ENCODE measurements at regions not wholly inside any gene's neighbourhood (a gene's known extent, or its start where the extent isn't known, plus 50 kb on each side); places are given as distances from the start of the nearest gene placed in this dataset.

- DNase-seq = peak; percentile 71
Observed at GRCh38 chr3:109532257-109533216, 195.2 kb upstream of the DPPA4 start.

DNA sequence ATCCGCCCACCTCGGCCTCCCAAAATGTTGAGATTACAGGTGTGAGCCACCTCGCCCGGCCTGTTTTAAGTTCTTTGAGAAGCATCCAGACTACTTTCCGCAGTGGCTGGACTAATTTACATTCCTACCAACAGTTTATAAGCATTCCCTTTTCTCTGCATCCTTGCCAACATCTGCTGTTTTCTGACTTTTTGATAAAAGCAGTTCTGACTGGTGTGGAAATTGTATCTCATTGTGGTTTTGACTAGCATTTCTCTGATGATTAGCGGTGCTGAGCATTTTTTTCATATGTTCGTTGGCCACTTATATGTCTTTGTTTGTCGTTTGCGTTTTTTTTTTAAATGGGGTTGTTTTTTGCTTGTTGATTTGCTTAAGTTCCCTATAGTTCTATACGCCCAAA lies 208.4 kb upstream of the DPPA4 start:
- no peak for DNase-seq

DNA sequence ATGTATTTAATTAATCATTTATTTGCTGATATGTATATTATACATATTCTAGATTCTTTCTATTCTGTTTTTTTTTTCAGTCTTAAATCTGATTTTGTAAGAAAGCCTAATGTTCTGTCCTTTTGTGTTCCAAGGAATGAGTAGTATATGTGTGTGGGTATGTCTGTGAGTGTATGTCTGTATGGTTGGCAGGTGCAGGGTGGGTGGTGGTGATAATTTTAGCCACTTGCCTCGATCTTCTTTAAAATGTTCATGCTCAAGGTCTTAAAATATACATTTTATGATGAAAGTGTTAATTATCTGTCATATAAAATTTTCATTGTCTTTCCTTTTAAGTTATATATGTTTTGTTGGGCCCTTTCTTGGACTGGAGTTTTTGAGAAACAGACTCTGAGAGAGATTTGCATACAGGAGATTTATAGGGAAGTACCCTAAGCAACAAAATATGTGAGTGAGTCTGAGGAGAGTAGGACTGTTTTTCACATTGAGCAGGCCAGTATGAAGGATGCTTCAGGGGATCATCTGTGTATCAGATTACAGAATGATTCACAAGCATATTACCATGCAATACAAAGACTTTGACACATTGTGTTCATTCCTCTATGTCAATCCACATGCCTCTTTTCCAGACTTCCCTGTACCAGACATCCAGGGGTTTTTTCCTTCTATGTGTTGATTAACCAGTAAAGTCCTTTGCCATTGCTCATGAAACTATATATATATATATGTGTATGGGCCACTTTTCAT lies 211.0 kb upstream of the DPPA4 start:
- no peak for DNase-seq

DNA sequence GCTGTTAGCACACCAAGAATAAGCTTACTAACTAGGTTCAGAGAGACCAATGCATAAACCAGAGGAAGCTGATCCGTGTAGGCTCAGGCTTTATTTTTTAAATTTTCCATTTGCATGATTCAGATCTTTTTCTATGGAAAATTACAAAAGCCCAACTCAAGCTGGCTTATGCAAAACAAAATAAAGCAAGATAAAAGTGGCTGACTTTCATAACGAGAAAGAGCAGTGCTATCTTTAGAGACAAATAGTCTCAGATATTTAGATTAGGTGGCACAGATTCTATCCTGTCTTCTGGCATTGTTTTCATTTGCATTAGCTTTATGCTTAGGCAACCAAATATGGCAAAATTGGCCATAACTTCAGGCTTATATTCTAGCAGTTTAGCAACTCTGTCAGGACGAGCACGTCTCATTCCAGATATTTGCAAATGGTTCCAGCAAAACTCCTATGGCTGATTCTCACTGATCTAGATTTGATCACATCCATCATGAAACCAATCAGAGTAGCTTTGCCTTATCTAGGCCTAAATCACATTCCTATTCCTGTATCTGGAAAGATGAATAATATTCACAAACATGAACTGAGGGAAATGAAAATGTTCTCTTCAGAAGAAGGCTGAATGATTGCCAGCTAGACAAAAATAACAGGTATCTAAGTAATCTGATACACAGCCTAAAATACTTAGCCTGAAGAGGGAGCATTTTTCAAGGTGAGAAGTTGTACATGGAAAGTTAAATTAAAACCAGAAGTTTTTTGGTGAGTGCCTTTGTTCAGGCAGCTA lies 216.4 kb upstream of the DPPA4 start:
- no peak for DNase-seq

GRCh38 chr3:109559389-109559788 lies 222.0 kb upstream of the DPPA4 start:
- no peak for DNase-seq

GRCh38 chr3:109563149-109563548 lies 225.8 kb upstream of the DPPA4 start:
- peak; percentile 63 for DNase-seq

DNA sequence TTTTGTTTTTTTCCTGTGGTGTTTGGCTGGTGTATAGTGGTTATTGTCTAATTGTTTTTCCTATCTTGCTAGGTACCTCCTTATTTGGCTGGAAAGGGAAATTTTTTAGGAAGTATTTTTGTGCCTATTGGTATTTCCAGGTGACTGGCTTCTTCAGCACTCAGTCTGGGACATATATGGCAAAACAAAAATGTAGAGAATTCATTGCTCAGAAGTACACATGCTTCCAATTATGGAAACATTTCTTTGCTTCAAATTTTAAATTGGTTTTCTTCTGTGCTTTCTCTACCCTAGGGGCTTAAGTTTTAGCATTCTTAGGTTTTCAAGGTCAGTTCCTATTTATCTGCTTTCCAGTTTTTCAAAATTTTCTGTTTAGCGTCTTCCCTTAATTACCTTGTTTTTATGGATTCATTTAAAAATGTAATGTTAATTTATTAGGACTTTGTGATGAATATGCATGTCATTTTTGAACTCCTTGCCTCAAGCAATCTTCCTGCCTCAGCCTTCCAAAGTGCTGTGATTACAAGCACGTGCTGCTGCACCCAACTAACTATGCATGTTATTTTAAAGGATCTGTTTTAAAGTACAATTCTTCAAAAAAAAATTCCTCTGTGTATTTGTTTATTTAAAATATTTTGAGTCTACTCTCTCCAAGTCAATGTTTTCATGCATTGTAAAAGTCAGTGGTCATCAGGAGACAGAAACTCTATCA lies 231.9 kb upstream of the DPPA4 start:
- no peak for DNase-seq

- DNase-seq = no peak
Observed at GRCh38 chr3:109570408-109570807, 233.1 kb upstream of the DPPA4 start.

DNA sequence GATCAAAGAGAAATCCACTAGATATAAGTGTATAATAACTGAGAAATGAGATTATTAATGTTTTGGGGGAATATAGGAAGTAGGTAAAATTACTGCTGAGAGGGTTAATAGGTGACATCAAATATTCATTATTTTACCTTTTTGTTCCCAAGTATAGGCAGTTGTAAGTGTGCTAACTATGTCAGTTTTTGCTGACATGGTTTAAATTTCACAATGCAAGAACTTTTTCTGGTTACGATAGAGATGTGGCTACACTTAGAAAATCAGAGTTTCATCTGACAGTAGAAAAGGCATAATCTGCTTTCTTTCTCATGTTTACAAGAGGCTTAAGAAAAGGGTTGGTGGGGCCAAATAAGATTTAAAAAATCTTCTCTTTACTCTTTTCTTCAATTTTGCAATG lies 235.0 kb upstream of the DPPA4 start:
- DNase-seq = no peak

- no peak for DNase-seq
Observed at GRCh38 chr3:109596991-109597390, 259.6 kb upstream of the DPPA4 start.

DNA sequence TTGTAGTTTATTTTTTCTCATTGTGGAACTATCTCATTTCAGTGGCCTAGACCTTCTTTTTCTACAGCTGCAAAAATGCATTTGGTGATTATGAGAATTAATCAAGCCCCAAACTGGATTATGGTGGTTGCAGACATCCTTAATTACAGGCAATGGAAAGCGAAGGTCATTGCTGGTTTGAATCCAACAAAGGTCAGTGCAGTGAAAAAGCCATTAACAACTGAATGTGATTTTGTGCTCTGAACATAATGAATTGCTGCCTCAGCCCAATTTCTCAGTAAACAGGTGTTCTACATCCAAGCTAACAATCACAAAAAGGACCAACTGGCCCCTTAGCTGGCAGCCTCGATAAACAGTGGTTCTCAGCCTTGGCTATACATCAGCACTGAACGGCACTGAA lies 260.1 kb upstream of the DPPA4 start:
- no peak for DNase-seq

DNA sequence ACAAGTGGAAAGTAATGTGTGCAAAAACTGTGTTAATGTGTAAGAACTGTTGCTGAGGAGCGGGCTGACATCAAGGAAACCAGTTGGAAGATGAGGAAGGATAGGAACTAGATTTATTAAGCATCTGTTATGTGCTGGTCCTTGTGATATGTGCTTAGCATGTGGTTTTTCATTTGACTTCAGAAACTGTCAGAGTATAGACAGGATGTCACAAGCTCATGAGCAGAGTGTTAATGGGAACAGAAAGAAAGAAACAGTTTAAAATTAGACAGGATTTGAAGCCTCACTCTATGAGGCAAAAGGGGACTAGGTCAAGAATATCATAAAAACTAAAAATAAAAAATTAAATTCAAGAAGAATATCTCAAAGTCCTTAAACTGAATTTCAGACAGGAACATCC lies 270.6 kb upstream of the DPPA4 start:
- DNase-seq = no peak

DNA sequence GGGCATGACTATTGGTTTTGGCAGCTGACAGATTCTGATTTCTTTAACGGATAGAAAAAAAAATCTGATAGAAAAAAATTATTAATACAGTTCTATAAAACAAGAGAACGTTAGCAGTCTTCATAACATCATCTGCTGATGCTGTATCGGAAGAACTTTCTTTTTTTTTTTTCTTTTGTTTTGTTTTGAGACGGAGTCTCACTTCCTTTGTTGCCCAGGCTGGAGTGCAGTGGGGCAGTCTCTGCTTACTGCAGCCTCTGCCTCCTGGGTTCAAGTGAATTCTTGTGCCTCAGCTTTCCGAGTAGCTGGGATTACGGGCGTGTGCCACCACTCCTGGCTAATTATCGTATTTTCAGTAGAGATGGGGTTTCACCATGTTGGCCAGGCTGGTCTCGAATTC lies 271.2 kb upstream of the DPPA4 start:
- no peak for DNase-seq

- no peak for DNase-seq
Observed at GRCh38 chr3:109618766-109619378, 281.5 kb upstream of the DPPA4 start.

- DNase-seq = no peak
Observed at GRCh38 chr3:109631897-109632296, 294.6 kb upstream of the DPPA4 start.

- DNase-seq = no peak
Observed at GRCh38 chr3:109640146-109640652, 302.9 kb upstream of the DPPA4 start.

GRCh38 chr3:109642025-109642424 lies 304.7 kb upstream of the DPPA4 start:
- DNase-seq = no peak

- DNase-seq = no peak
Observed at GRCh38 chr3:109643590-109643989, 306.2 kb upstream of the DPPA4 start.

DNA sequence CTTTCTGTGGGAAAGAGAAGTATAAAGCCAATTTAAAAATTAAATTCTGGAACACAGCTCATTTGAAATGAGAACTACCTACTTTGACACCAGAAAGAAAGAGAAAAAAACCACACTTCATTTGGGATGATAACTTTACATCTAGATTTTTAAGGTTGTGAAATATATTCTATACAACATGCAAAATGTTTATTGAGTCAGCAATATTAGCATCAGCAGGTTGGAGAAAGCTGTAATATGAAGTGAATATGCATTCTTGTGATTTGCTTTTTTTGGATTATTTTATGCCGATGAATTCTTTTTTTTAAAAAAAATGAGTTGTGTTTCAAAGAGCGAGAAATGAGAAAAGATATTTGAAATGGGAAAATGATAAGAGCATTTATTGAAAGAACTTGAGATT lies 307.0 kb upstream of the DPPA4 start:
- no peak for DNase-seq

DNA sequence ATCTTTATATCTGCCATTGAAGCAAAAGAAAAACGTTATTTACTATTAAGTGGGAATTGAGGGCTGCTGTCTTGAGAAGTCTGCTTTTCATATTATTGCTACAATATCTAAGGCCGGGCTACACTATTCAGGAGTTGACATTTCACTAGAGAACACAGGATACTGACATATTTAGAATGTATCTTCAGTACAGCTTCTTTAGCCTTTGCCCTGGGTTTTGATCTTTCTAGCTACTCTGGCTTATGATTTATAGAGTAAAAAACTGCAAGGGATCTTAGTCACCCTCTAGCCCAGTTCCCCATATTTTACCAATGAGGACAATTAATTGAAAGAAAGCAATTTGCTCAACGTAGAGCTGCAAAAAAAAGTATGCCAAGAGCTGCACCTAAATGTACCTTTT lies 307.4 kb upstream of the DPPA4 start:
- DNase-seq = no peak

DNA sequence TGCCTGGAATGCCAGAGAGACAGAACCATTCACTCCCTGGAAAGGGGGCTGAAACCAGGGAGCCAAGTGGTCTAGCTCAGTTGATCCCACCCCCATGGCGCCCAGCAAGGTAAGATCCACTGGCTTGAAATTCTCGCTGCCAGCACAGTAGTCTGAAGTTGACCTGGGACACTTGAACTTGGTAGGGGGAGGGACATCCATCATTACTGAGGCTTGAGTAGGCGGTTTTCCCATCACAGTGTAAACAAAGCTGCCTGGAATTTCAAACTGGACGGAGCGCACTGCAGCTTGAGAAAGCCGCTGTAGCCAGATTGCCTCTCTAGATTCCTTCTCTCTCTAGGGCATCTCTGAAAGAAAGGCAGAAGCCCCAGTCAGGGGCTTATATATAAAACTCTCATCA lies 310.7 kb upstream of the DPPA4 start:
- no peak for DNase-seq

DNA sequence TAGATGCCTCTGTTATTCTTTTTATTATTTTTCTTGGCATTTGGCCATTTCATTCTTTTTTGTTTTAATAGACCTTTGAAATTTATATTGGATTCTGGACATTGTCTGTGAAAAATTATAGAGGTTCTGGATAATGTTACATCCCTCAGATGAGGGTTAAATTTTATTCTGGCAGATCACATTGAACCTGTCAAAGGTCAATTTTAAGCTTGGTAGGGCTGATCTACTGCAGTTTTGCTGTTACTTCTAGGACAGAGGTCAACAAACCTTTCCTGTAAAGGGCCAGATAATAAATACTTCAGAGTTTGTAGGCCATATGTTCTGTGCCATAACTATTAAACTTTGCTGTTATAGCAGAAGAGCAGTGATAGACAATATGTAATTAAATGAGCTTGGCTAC lies 318.9 kb upstream of the DPPA4 start:
- DNase-seq = no peak
